ENCODE measurements at regions not wholly inside any gene's neighbourhood (a gene's known extent, or its start where the extent isn't known, plus 50 kb on each side); places are given as distances from the start of the nearest gene placed in this dataset.

DNA sequence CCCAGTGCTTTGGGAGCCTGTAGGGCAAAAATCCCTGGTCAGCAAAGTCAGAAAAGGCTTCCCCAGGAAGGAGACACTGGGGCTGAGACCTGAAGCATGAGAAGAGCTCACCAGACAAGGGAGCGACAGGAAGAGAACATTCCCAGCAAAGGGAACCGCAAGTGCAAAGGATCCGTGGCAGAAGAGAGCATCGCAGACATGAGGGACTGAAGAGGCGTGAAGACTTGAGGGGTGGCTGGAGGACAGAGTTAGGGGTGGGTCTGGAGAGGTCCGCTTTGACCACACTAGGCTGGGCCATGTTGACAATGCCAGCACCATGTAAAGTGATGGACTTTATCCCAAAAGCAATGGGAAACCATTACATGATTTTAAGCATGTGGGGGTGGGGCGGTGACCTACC, 128.1 kb upstream of the IRX3 start:
- Histone ChIP-seq H3K4me1 (ENCODE audit: control insufficient read depth in 3 of 3, insufficient read depth in 2 of 3, low read depth in 1 of 3, low read length in 2 of 3) (no peaks in the 10 kb centered on the region), H3K9me3 (ENCODE audit: control insufficient read depth in 2 of 2, insufficient read depth in 1 of 2, low read depth in 1 of 2, low read length in 1 of 2) (peaks cover 0 to 3% of the 10 kb centered on the region in 2 donors), H3K4me3 (ENCODE audit: low read depth in 1 of 3, low read length in 3 of 3) (no peak overlapping the region), H3K36me3 (ENCODE audit: control insufficient read depth in 3 of 3, insufficient read depth in 2 of 3, low read depth in 1 of 3, low read length in 3 of 3) (no peaks in the 10 kb centered on the region), H3K27ac (ENCODE audit: low read depth in 1 of 3, low read length in 2 of 3) (no peak overlapping the region), H3K27me3 (ENCODE audit: control insufficient read depth in 3 of 3, insufficient read depth in 3 of 3, low read length in 3 of 3) (peaks cover 0 to 11% (median 8%) of the 10 kb centered on the region in 3 donors)
- no peak for DNase-seq
- FAIRE-seq: no peak
- WGBS, 3 donors: 91 to 96% (median 92%) methylated on average over 7 of the region's 7 CpGs

- H3K27me3 ChIP-seq (ENCODE audit: control insufficient read depth in 3 of 3, insufficient read depth in 3 of 3, low read length in 3 of 3): peaks cover 0 to 11% (median 8%) of the 10 kb centered on the region in 3 donors
- 66 to 78% (median 77%) methylated on average over 7 of the region's 7 CpGs for WGBS, 3 donors
Measured at GRCh38 chr16:54412777-54413455, 126.3 kb upstream of the IRX3 start.

GRCh38 chr16:54412037-54412436, 125.5 kb upstream of the IRX3 start:
- no peaks in the 10 kb centered on the region for H3K36me3 ChIP-seq (ENCODE audit: control insufficient read depth in 3 of 3, insufficient read depth in 2 of 3, low read depth in 1 of 3, low read length in 3 of 3)
- no peak for FAIRE-seq
- H3K9me3 ChIP-seq (ENCODE audit: control insufficient read depth in 2 of 2, insufficient read depth in 1 of 2, low read depth in 1 of 2, low read length in 1 of 2): peaks cover 0 to 3% of the 10 kb centered on the region in 2 donors
- no peak overlapping the region for H3K4me3 ChIP-seq (ENCODE audit: low read depth in 1 of 3, low read length in 3 of 3)
- 29 to 60% (median 30%) methylated on average over 11 of the region's 11 CpGs for WGBS, 3 donors
- H3K27ac ChIP-seq (ENCODE audit: low read depth in 1 of 3, low read length in 2 of 3): no peak overlapping the region
- no peak for DNase-seq
- peaks cover 0 to 11% (median 8%) of the 10 kb centered on the region in 3 donors for H3K27me3 ChIP-seq (ENCODE audit: control insufficient read depth in 3 of 3, insufficient read depth in 3 of 3, low read length in 3 of 3)
- no peaks in the 10 kb centered on the region for H3K4me1 ChIP-seq (ENCODE audit: control insufficient read depth in 3 of 3, insufficient read depth in 2 of 3, low read depth in 1 of 3, low read length in 2 of 3)

More at GRCh38 chr16:54412777-54413455, 126.3 kb upstream of the IRX3 start:
- H3K4me3 ChIP-seq (ENCODE audit: low read depth in 1 of 3, low read length in 3 of 3): no peak overlapping the region
- FAIRE-seq (no peak), DNase-seq (no peak)
- H3K36me3 ChIP-seq (ENCODE audit: control insufficient read depth in 3 of 3, insufficient read depth in 2 of 3, low read depth in 1 of 3, low read length in 3 of 3): no peaks in the 10 kb centered on the region
- peaks cover 0 to 3% of the 10 kb centered on the region in 2 donors for H3K9me3 ChIP-seq (ENCODE audit: control insufficient read depth in 2 of 2, insufficient read depth in 1 of 2, low read depth in 1 of 2, low read length in 1 of 2)
- H3K4me1 ChIP-seq (ENCODE audit: control insufficient read depth in 3 of 3, insufficient read depth in 2 of 3, low read depth in 1 of 3, low read length in 2 of 3): no peaks in the 10 kb centered on the region
- H3K27ac ChIP-seq (ENCODE audit: low read depth in 1 of 3, low read length in 2 of 3): no peak overlapping the region

GRCh38 chr16:54411544-54411943, 125.0 kb upstream of the IRX3 start:
- peaks cover 0 to 11% (median 8%) of the 10 kb centered on the region in 3 donors for H3K27me3 ChIP-seq (ENCODE audit: control insufficient read depth in 3 of 3, insufficient read depth in 3 of 3, low read length in 3 of 3)
- WGBS, 3 donors: 25 to 52% (median 29%) methylated on average over 11 of the region's 11 CpGs
- FAIRE-seq (no peak), DNase-seq (peak in 1 of 2 donors; percentile 3)
- no peaks in the 10 kb centered on the region for H3K36me3 ChIP-seq (ENCODE audit: control insufficient read depth in 3 of 3, insufficient read depth in 2 of 3, low read depth in 1 of 3, low read length in 3 of 3)
- no peaks in the 10 kb centered on the region for H3K4me1 ChIP-seq (ENCODE audit: control insufficient read depth in 3 of 3, insufficient read depth in 2 of 3, low read depth in 1 of 3, low read length in 2 of 3)
- H3K9me3 ChIP-seq (ENCODE audit: control insufficient read depth in 2 of 2, insufficient read depth in 1 of 2, low read depth in 1 of 2, low read length in 1 of 2): peaks cover 0 to 3% of the 10 kb centered on the region in 2 donors
- H3K27ac ChIP-seq (ENCODE audit: low read depth in 1 of 3, low read length in 2 of 3): no peak overlapping the region
- no peak overlapping the region for H3K4me3 ChIP-seq (ENCODE audit: low read depth in 1 of 3, low read length in 3 of 3)

- 74 to 81% (median 77%) methylated on average over 8 of the region's 8 CpGs for WGBS, 3 donors
- FAIRE-seq (no peak), DNase-seq (no peak)
- Histone ChIP-seq H3K27me3 (ENCODE audit: control insufficient read depth in 3 of 3, insufficient read depth in 3 of 3, low read length in 3 of 3) (peaks cover 0 to 11% (median 8%) of the 10 kb centered on the region in 3 donors), H3K4me1 (ENCODE audit: control insufficient read depth in 3 of 3, insufficient read depth in 2 of 3, low read depth in 1 of 3, low read length in 2 of 3) (no peaks in the 10 kb centered on the region), H3K36me3 (ENCODE audit: control insufficient read depth in 3 of 3, insufficient read depth in 2 of 3, low read depth in 1 of 3, low read length in 3 of 3) (no peaks in the 10 kb centered on the region), H3K27ac (ENCODE audit: low read depth in 1 of 3, low read length in 2 of 3) (no peak overlapping the region), H3K4me3 (ENCODE audit: low read depth in 1 of 3, low read length in 3 of 3) (no peak overlapping the region), H3K9me3 (ENCODE audit: control insufficient read depth in 2 of 2, insufficient read depth in 1 of 2, low read depth in 1 of 2, low read length in 1 of 2) (no peaks in the 10 kb centered on the region)
Measured at GRCh38 chr16:54409982-54410381, 123.4 kb upstream of the IRX3 start.

- no peaks in the 10 kb centered on the region for H3K4me1 ChIP-seq (ENCODE audit: control insufficient read depth in 3 of 3, insufficient read depth in 2 of 3, low read depth in 1 of 3, low read length in 2 of 3)
- WGBS, 3 donors: 71 to 88% (median 82%) methylated on average over 3 of the region's 3 CpGs
- no peak overlapping the region for H3K4me3 ChIP-seq (ENCODE audit: low read depth in 1 of 3, low read length in 3 of 3)
- no peaks in the 10 kb centered on the region for H3K36me3 ChIP-seq (ENCODE audit: control insufficient read depth in 3 of 3, insufficient read depth in 2 of 3, low read depth in 1 of 3, low read length in 3 of 3)
- peaks cover 0 to 11% (median 4%) of the 10 kb centered on the region in 3 donors for H3K27me3 ChIP-seq (ENCODE audit: control insufficient read depth in 3 of 3, insufficient read depth in 3 of 3, low read length in 3 of 3)
- no peak overlapping the region for H3K27ac ChIP-seq (ENCODE audit: low read depth in 1 of 3, low read length in 2 of 3)
- H3K9me3 ChIP-seq (ENCODE audit: control insufficient read depth in 2 of 2, insufficient read depth in 1 of 2, low read depth in 1 of 2, low read length in 1 of 2): no peaks in the 10 kb centered on the region
- no peak for FAIRE-seq
- no peak for DNase-seq
Measured at GRCh38 chr16:54407596-54407995, 121.0 kb upstream of the IRX3 start.

GRCh38 chr16:54405478-54405877, 118.9 kb upstream of the IRX3 start:
- 83 to 84% (median 84%) methylated on average over 5 of the region's 5 CpGs for WGBS, 3 donors
- H3K36me3 ChIP-seq (ENCODE audit: control insufficient read depth in 3 of 3, insufficient read depth in 2 of 3, low read depth in 1 of 3, low read length in 3 of 3): no peaks in the 10 kb centered on the region
- no peak for DNase-seq
- FAIRE-seq: no peak
- no peak overlapping the region for H3K27ac ChIP-seq (ENCODE audit: low read depth in 1 of 3, low read length in 2 of 3)
- no peaks in the 10 kb centered on the region for H3K27me3 ChIP-seq (ENCODE audit: control insufficient read depth in 3 of 3, insufficient read depth in 3 of 3, low read length in 3 of 3)
- H3K4me1 ChIP-seq (ENCODE audit: control insufficient read depth in 3 of 3, insufficient read depth in 2 of 3, low read depth in 1 of 3, low read length in 2 of 3): no peaks in the 10 kb centered on the region
- H3K9me3 ChIP-seq (ENCODE audit: control insufficient read depth in 2 of 2, insufficient read depth in 1 of 2, low read depth in 1 of 2, low read length in 1 of 2): no peaks in the 10 kb centered on the region
- no peak overlapping the region for H3K4me3 ChIP-seq (ENCODE audit: low read depth in 1 of 3, low read length in 3 of 3)

DNA sequence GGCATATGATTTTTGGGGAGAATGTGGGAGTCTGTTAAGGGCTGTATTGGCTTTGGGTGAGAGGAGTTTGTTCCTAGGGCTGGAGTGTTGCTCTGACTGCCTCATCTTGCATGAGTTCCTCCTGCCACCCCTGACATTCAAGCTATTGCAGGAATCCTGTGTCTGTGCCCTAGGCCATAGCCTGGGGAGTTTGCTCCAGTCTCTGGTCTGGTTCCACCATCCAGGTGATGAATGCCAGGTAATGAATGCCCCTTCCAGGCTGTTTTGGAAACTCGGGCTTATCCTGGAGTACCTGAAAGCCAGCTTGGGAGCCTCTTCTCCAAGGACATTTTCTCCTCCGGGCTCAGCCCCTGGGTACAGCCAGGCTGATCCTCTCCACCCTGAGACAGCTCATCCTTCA, 117.0 kb upstream of the IRX3 start:
- Histone ChIP-seq H3K27ac (ENCODE audit: low read depth in 1 of 3, low read length in 2 of 3) (no peak overlapping the region), H3K4me3 (ENCODE audit: low read depth in 1 of 3, low read length in 3 of 3) (no peak overlapping the region), H3K9me3 (ENCODE audit: control insufficient read depth in 2 of 2, insufficient read depth in 1 of 2, low read depth in 1 of 2, low read length in 1 of 2) (no peaks in the 10 kb centered on the region), H3K36me3 (ENCODE audit: control insufficient read depth in 3 of 3, insufficient read depth in 2 of 3, low read depth in 1 of 3, low read length in 3 of 3) (no peaks in the 10 kb centered on the region), H3K4me1 (ENCODE audit: control insufficient read depth in 3 of 3, insufficient read depth in 2 of 3, low read depth in 1 of 3, low read length in 2 of 3) (no peaks in the 10 kb centered on the region), H3K27me3 (ENCODE audit: control insufficient read depth in 3 of 3, insufficient read depth in 3 of 3, low read length in 3 of 3) (no peaks in the 10 kb centered on the region)
- no peak for FAIRE-seq
- no peak for DNase-seq
- WGBS, 3 donors: 72 to 83% (median 73%) methylated on average over 2 of the region's 2 CpGs

DNA sequence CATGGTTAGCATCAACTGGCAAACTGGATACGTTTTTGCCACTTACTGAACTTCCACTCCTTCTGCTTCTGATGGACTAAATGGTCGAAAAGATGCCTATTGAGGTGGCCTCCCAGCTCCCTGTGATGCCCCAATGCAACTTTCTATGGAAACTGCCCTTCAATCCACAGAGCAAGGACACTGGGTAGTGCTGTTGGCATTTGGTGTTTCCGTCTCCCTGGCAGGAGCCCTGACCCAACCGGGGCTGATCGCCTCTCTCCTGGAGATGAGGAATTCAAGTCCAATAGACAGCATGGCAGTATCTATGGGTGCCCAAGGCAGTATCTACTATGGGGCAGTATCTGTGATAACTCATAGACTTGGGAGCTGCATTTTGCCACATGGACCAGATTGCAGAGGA, 116.3 kb upstream of the IRX3 start:
- H3K27me3 ChIP-seq (ENCODE audit: control insufficient read depth in 3 of 3, insufficient read depth in 3 of 3, low read length in 3 of 3): no peaks in the 10 kb centered on the region
- WGBS, 3 donors: 69 to 84% (median 71%) methylated on average over 5 of the region's 5 CpGs
- no peak for DNase-seq
- no peak for FAIRE-seq
- H3K4me3 ChIP-seq (ENCODE audit: low read depth in 1 of 3, low read length in 3 of 3): no peak overlapping the region
- H3K4me1 ChIP-seq (ENCODE audit: control insufficient read depth in 3 of 3, insufficient read depth in 2 of 3, low read depth in 1 of 3, low read length in 2 of 3): no peaks in the 10 kb centered on the region
- no peaks in the 10 kb centered on the region for H3K36me3 ChIP-seq (ENCODE audit: control insufficient read depth in 3 of 3, insufficient read depth in 2 of 3, low read depth in 1 of 3, low read length in 3 of 3)
- H3K9me3 ChIP-seq (ENCODE audit: control insufficient read depth in 2 of 2, insufficient read depth in 1 of 2, low read depth in 1 of 2, low read length in 1 of 2): no peaks in the 10 kb centered on the region
- H3K27ac ChIP-seq (ENCODE audit: low read depth in 1 of 3, low read length in 2 of 3): no peak overlapping the region

All from small intestine (tissue), 7 donors.